Neural cell (in vitro differentiated cells): ENCODE measurements at regions not wholly inside any gene's neighbourhood (a gene's known extent, or its start where the extent isn't known, plus 50 kb on each side); places are given as distances from the start of the nearest gene placed in this dataset.
"Not testable (repeated sequence)": the region's sequence is repeated elsewhere in the genome, so short reads cannot be mapped to it uniquely, and the experiment has no call there.

Source experiments
- H2AFZ ChIP-seq: fragments of 200-600, 300-800 bp; sonication (generic), shearing (Covaris generic); 2 replicates; pipeline ENCODE4 v1.6.0; 2014; ENCODE audit warnings: low read depth, mild to moderate bottlenecking, antibody characterized with exemption, low read length, moderate library complexity
- H3F3A ChIP-seq: fragments of 200-600 bp; shearing (Covaris generic); 2 replicates; pipeline ENCODE4 v1.6.1; 2016; ENCODE audit warnings: mild to moderate bottlenecking, moderate library complexity, mixed read lengths, antibody characterized with exemption, low read length; ENCODE audit not compliant: insufficient read depth, poor library complexity, severe bottlenecking
- H3K27ac ChIP-seq: fragments of 200-600, 300-800 bp; sonication (generic), shearing (Covaris generic); 2 replicates; pipeline ENCODE4 v1.5.1; 2014; ENCODE audit warnings: mild to moderate bottlenecking, low read length, moderate library complexity
- H3K27me3 ChIP-seq: fragments of 300-800, 200-600 bp; sonication (generic), shearing (Covaris generic); 2 replicates; pipeline ENCODE4 v1.6.0; 2014; ENCODE audit warnings: mild to moderate bottlenecking, low read depth, low read length, moderate library complexity; ENCODE audit not compliant: insufficient read depth
- H3K36me3 ChIP-seq: fragments of 300-800, 200-600 bp; sonication (generic), shearing (Covaris generic); 2 replicates; pipeline ENCODE4 v1.5.1; 2014; ENCODE audit warnings: mild to moderate bottlenecking, antibody characterized with exemption, low read length, moderate library complexity; ENCODE audit not compliant: insufficient read depth
- H3K4me2 ChIP-seq: fragments of 300-800, 200-600 bp; sonication (generic), shearing (Covaris generic); 2 replicates; pipeline ENCODE4 v1.6.0; 2014; ENCODE audit warnings: mild to moderate bottlenecking, low read length
- H3K4me3 ChIP-seq: fragments of 300-800, 200-600 bp; sonication (generic), shearing (Covaris generic); 2 replicates; pipeline ENCODE4 v1.5.1; 2014; ENCODE audit warnings: mild to moderate bottlenecking, low read length, moderate library complexity
- H3K79me2 ChIP-seq: fragments of 200-600 bp; shearing (Covaris generic); replicated peaks from 2 replicates; pipeline ENCODE4 v1.6.0; 2014; ENCODE audit warnings: mild to moderate bottlenecking, low read length, moderate library complexity; ENCODE audit not compliant: insufficient read depth
- H3K9ac ChIP-seq: fragments of 300-800, 200-600 bp; sonication (generic), shearing (Covaris generic); 2 replicates; pipeline ENCODE4 v1.6.1; 2016; ENCODE audit warnings: mild to moderate bottlenecking, low read length, mixed read lengths
- H3K9me2 ChIP-seq: fragments of 200-600 bp; shearing (Covaris generic); 2 replicates; pipeline ENCODE4 v1.6.1; 2016; ENCODE audit warnings: mild to moderate bottlenecking, low read length, mixed read lengths; ENCODE audit not compliant: insufficient read depth
- H3K9me3 ChIP-seq: fragments of 200-600, 300-800 bp; sonication (generic), shearing (Covaris generic); 2 replicates; pipeline ENCODE4 v1.6.1; 2016; ENCODE audit warnings: mild to moderate bottlenecking, mixed run types, low read length, moderate library complexity, mixed read lengths
- H4K20me1 ChIP-seq: fragments of 200-600 bp; shearing (Covaris generic); 2 replicates; pipeline ENCODE4 v1.6.1; 2016; ENCODE audit warnings: mild to moderate bottlenecking, mixed run types; ENCODE audit not compliant: insufficient read depth
- CTCF ChIP-seq: fragments of 450-650 bp; IDR thresholded peaks from 2 replicates; pipeline ENCODE4 v1.5.1; 2014; ENCODE audit warnings: antibody characterized with exemption, mild to moderate bottlenecking, moderate library complexity; ENCODE audit not compliant: poor library complexity, severe bottlenecking
- EP300 ChIP-seq: fragments of 450-650 bp; conservative IDR thresholded peaks from 2 replicates; pipeline ENCODE4 v1.6.1; 2014; ENCODE audit warnings: antibody characterized with exemption, mild to moderate bottlenecking, moderate library complexity; ENCODE audit not compliant: poor library complexity, severe bottlenecking
- MXI1 ChIP-seq: fragments of 450-650 bp; conservative IDR thresholded peaks from 2 replicates; pipeline ENCODE4 v1.6.1; 2014; ENCODE audit warnings: antibody characterized with exemption, mild to moderate bottlenecking; ENCODE audit not compliant: poor library complexity, severe bottlenecking
- POLR2AphosphoS5 ChIP-seq: IDR thresholded peaks from 2 replicates; pipeline ENCODE4 v1.6.1; 2012
- RAD21 ChIP-seq: fragments of 450-650 bp; conservative IDR thresholded peaks from 2 replicates; pipeline ENCODE4 v1.6.1; 2014; ENCODE audit warnings: antibody characterized with exemption, mild to moderate bottlenecking, moderate library complexity
- SMC3 ChIP-seq: fragments of 450-650 bp; conservative IDR thresholded peaks from 2 replicates; pipeline ENCODE4 v1.6.1; 2014; ENCODE audit warnings: antibody characterized with exemption, mild to moderate bottlenecking, moderate library complexity; ENCODE audit not compliant: poor library complexity
- TAF1 ChIP-seq: IDR thresholded peaks from 2 replicates; pipeline ENCODE4 v1.6.1; 2012; ENCODE audit warnings: low read depth
- TF ChIP-seq, protein P1 (sequence below): IDR thresholded peaks from 2 replicates; pipeline ENCODE4 v1.6.1; 2012; ENCODE audit warnings: borderline replicate concordance

GRCh38 chr16:48680881-48681280 is 70.9 kb upstream of the N4BP1 start:
- Histone ChIP-seq H3K79me2 (no peaks in the 10 kb centered on the region), H3K27ac (no peak overlapping the region), H3K27me3 (no peaks in the 10 kb centered on the region), H3K36me3 (no peaks in the 10 kb centered on the region), H3K9me3 (no peaks in the 10 kb centered on the region), H2AFZ (no peak overlapping the region), H3F3A (no peaks in the 10 kb centered on the region), H3K9me2 (no peaks in the 10 kb centered on the region), H4K20me1 (no peaks in the 10 kb centered on the region), H3K4me3 (no peak overlapping the region), H3K9ac (no peak overlapping the region), H3K4me2 (no peak overlapping the region)
- TF ChIP-seq, protein P1, sequence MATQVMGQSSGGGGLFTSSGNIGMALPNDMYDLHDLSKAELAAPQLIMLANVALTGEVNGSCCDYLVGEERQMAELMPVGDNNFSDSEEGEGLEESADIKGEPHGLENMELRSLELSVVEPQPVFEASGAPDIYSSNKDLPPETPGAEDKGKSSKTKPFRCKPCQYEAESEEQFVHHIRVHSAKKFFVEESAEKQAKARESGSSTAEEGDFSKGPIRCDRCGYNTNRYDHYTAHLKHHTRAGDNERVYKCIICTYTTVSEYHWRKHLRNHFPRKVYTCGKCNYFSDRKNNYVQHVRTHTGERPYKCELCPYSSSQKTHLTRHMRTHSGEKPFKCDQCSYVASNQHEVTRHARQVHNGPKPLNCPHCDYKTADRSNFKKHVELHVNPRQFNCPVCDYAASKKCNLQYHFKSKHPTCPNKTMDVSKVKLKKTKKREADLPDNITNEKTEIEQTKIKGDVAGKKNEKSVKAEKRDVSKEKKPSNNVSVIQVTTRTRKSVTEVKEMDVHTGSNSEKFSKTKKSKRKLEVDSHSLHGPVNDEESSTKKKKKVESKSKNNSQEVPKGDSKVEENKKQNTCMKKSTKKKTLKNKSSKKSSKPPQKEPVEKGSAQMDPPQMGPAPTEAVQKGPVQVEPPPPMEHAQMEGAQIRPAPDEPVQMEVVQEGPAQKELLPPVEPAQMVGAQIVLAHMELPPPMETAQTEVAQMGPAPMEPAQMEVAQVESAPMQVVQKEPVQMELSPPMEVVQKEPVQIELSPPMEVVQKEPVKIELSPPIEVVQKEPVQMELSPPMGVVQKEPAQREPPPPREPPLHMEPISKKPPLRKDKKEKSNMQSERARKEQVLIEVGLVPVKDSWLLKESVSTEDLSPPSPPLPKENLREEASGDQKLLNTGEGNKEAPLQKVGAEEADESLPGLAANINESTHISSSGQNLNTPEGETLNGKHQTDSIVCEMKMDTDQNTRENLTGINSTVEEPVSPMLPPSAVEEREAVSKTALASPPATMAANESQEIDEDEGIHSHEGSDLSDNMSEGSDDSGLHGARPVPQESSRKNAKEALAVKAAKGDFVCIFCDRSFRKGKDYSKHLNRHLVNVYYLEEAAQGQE = no peak
- TF ChIP-seq TAF1 = no peak

GRCh38 chr16:48676836-48677235 is 66.9 kb upstream of the N4BP1 start:
- Histone ChIP-seq H3K9me2 (no peaks in the 10 kb centered on the region), H3K79me2 (no peaks in the 10 kb centered on the region), H3F3A (no peaks in the 10 kb centered on the region), H3K4me2 (no peak overlapping the region), H3K9ac (no peak overlapping the region), H3K27ac (no peak overlapping the region), H2AFZ (no peak overlapping the region), H3K9me3 (no peaks in the 10 kb centered on the region), H4K20me1 (no peaks in the 10 kb centered on the region), H3K36me3 (no peaks in the 10 kb centered on the region), H3K4me3 (no peak overlapping the region), H3K27me3 (no peaks in the 10 kb centered on the region)
- TF ChIP-seq EP300 (no peak), CTCF (no peak), TAF1 (no peak), RAD21 (no peak), POLR2AphosphoS5 (no peak), SMC3 (no peak), MXI1 (no peak)
- TF ChIP-seq, protein P1 = no peak

DNA sequence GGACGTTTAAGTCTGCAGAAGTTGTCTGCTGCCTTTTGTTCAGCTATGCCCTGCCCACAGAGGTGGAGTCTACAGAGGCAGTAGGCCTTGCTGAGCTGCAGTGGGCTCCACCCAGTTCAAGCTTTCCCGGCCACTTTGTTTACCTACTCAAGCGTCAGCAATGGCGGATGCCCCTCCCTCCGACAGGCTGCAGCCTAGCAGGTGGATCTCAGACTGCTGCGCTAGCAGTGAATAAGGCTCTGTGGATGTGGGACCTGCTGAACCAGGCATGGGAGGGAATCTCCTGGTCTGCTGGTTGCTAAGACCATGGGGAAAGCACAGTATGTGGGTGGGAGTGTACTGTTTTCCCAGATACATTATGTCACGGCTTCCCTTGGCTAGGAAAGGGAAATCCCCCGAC is 58.2 kb upstream of the N4BP1 start:
- H2AFZ ChIP-seq, H3K79me2 ChIP-seq, H3K27me3 ChIP-seq, H3F3A ChIP-seq, H3K4me3 ChIP-seq, H4K20me1 ChIP-seq, H3K9me2 ChIP-seq, H3K9ac ChIP-seq, H3K9me3 ChIP-seq, H3K27ac ChIP-seq, H3K4me2 ChIP-seq, H3K36me3 ChIP-seq: not testable (repeated sequence)
